ENCODE measurements at regions not wholly inside any gene's neighbourhood (a gene's known extent, or its start where the extent isn't known, plus 50 kb on each side); places are given as distances from the start of the nearest gene placed in this dataset.

- no peak for DNase-seq
Observed at GRCh38 chr3:46112984-46113383, 85.7 kb upstream of the XCR1 start.

DNA sequence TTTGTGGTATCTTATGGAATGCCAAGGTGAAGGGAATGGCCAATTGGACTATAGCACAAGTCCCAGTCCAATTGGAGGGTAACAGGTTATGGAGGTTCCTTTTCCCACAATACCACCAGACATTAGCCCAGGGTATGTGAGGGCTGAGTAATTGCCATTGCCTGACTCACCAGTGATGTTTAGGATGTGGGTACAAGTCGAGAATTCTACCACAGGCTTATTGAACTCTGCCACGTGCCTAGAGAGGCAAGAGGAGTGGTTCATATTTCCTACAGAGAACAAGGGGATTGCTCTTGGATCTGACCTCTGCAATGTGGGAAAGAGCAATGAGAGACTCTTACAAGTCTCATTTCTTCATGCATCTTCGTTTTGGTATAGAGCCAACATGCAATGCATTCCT lies 85.0 kb upstream of the XCR1 start:
- no peak for DNase-seq

GRCh38 chr3:46110701-46111493 lies 83.6 kb upstream of the XCR1 start:
- no peak for DNase-seq

GRCh38 chr3:46107682-46108081 lies 80.4 kb upstream of the XCR1 start:
- DNase-seq = no peak

GRCh38 chr3:46105306-46105919 lies 78.1 kb upstream of the XCR1 start:
- no peak for DNase-seq

- no peak for DNase-seq
Observed at GRCh38 chr3:46104706-46105105, 77.4 kb upstream of the XCR1 start.

GRCh38 chr3:46102780-46103130 lies 75.5 kb upstream of the XCR1 start:
- DNase-seq = no peak

- DNase-seq = no peak
Observed at GRCh38 chr3:46102059-46102779, 74.9 kb upstream of the XCR1 start.

- DNase-seq = no peak
Observed at GRCh38 chr3:46100812-46101211, 73.5 kb upstream of the XCR1 start.

DNA sequence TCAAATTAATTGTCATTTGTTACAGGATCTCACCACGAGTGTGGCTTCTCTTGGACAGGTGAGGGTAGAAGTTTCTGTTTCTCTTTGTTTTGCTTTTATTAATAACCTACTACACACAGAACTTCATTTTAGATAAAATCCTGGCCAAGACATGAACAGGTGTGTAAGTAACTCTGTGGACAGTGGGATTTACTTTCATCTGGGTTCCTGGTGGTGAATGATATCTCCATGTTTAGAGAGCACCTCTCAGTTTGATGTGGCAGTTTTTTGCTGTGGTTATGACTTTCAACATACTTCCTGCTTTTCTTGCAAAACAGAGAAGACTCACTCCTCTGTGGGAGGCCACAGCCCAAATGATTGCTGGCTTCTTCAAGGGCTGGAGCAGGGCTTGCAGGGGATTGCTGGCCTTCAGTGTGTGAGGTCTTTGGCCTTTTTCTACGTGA lies 71.1 kb upstream of the XCR1 start:
- DNase-seq = no peak

DNA sequence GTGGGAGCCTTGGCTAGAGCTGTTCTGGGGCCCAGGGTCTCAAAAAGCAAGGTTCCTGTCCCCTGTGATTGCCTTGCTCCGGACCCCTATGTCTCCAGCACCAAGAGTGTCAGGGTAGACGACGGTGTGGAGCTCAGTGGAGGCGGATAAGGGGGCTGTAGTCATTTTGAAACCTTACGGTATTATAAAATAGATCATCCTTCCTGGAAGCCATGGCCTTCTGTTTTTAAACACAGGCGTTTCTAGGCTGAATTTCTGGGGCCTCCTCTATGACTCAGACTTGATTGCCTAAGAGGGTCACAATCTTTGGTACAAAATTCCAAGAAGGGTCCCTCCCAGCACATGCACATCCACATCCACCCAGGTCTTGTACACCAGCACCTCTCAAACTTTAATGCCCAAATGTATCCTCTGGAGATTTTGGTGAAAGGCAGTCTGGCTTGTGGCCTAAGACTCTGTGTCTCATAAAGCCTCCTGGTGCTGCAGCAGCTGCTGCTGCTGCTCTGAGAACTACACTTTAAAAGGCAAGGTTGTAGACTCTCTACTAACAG lies 70.5 kb upstream of the XCR1 start:
- no peak for DNase-seq

GRCh38 chr3:46096781-46097180 lies 69.5 kb upstream of the XCR1 start:
- DNase-seq = no peak

DNA sequence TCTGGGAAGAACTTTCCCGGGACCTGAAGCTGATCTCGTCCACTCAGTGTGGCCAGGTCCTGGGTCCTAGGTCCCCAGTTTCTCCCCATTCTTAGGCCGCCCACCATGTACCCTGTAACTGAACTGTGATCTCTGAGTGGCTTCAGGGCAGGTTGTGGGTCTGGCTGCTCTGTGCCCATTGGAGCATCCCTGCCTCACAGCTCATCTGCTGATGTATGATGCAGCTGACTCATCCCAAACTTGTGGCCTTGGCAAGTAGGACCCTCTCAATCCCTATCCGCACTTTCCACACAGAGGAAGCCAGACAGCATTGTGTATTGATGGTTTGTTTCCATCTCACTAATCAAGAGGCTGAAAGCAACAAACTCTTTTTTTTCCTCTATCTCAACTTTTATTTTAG lies 69.1 kb upstream of the XCR1 start:
- no peak for DNase-seq

DNA sequence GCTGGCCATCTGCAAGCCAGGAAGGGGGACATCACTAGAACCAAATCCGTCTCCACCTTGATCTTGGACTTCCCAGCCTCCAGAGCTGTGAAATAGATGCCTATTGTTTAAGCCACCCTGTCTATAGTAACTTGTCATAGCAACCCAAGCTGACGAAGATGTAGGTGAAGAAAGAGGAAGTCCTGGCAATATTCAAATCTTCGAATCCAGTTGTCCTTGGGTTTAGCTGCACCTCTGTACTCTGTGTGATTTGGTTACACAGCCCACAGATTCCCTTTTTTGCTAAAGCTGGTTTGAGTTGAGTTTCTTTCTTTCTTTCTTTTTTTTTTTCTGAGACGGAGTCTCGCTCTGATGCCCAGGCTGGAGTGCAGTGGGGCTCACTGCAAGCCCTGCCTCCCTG lies 68.0 kb upstream of the XCR1 start:
- DNase-seq = no peak

- no peak for DNase-seq
Observed at GRCh38 chr3:46094506-46094905, 67.2 kb upstream of the XCR1 start.

DNA sequence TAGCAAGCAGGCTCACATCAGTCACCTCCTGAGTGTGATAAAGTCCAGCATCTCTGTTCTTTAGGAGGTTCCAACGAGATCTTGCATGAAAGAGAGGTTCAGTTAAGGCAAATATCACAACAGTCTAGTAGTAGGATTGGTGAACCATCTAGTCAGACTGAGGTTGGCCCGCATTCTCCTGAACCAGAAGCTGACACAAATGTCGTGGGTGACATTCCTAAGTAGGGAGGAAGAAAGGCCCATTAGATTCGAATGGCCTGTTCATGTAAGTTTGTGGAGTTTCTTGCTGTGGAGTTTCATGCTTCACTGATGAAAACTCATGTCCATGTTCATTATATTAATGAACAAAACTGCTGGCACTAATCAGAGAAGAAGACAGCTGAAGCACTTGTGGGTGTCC lies 66.7 kb upstream of the XCR1 start:
- DNase-seq = no peak

DNA sequence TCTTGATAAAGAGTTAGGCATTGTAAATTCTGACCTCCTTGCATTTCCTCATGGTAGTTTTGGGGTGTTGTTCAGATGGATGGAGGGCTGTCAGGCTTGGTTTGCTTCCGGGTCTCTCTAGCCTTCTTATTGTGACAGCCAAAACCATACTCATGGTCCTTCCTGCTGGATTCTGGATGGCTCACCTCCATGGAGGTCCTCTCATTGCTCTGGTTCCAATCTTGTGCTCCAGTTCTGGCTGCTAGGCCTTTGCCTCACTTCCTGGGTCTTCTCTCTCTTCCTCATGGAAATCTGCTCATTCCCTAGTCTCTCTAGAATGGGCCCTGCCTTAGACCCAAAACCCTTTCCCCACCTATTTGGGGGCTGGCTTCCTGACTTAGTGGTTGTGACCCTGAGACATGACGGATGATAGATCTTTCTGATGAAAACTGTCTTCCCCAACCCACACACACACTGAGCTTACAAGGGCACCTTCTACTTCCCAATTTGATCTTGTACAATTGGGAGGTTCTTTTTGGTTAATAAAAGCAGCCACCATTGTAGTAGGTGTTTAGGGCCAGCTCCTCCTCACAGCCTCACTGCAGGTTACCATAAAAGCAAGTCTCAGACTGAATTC lies 66.2 kb upstream of the XCR1 start:
- no peak for DNase-seq

DNA sequence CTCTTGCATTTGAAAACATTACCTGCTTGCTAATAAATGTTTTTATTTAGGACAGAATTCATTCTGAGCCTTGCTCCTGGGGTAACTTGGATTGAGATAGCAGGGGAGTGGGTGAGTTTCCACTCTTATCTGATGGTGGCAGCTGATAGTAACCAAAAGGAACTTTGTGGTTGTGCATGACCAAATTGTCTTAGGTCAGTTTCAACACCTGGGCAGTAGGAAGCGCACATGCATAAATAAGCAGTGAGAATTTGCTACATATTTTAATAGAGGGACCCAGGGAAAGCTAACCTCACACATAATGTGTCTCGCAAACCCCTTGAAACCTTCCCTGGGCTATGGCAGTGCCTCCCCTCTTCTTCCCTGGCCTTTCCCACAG lies 65.4 kb upstream of the XCR1 start:
- DNase-seq = no peak

GRCh38 chr3:46091741-46092701 lies 64.7 kb upstream of the XCR1 start:
- no peak for DNase-seq

GRCh38 chr3:46091046-46091445 lies 63.8 kb upstream of the XCR1 start:
- no peak for DNase-seq

GRCh38 chr3:46090161-46090591 lies 62.9 kb upstream of the XCR1 start:
- no peak for DNase-seq

Measured in activated CD8-positive, alpha-beta memory T cell treated with anti-CD3 and anti-CD28 coated beads, Interleukin-2, amount 50 U/mL, for 4 hours (primary cell).